ENCODE measurements at regions not wholly inside any gene's neighbourhood (a gene's known extent, or its start where the extent isn't known, plus 50 kb on each side); places are given as distances from the start of the nearest gene placed in this dataset.

DNA sequence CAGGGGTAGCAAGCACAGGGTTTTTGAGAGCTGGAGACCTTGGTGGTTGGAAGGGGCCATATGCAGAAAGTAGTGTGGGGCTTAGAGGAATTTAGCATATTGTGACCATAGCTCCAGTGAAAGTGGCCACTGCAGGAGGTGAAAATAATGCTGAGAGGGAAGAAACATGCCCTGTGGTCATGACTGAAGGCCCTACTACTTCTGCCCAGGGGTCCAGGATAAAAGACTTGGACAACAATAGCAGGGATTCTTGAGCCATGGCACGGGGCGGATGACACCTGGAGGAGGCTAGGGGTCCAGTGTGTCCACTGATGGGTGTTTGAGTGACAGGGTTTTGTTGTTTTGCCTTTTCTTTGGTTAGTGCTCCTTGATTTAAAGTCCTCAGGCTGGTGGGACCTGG, 694.6 kb downstream of the CPS1 start:
- no peak overlapping the region for H3K4me3 ChIP-seq (ENCODE audit: low read length)
- no peaks in the 10 kb centered on the region for H3K27me3 ChIP-seq (ENCODE audit: control insufficient read depth, insufficient read depth, low read length)
- no CpG with 5 or more reads among the region's 2 CpGs for WGBS (ENCODE audit: insufficient coverage, low lambda C conversion rate)
- H3K9me3 ChIP-seq (ENCODE audit: control insufficient read depth, low read depth, low read length), result no peaks in the 10 kb centered on the region
- no peak for DNase-seq
- H3K36me3 ChIP-seq (ENCODE audit: control insufficient read depth, insufficient read depth, low read length), result no peaks in the 10 kb centered on the region
- H3K4me1 ChIP-seq (ENCODE audit: control insufficient read depth, insufficient read depth, low read length), result no peaks in the 10 kb centered on the region
- no peak overlapping the region for H3K27ac ChIP-seq (ENCODE audit: low read length)

DNA sequence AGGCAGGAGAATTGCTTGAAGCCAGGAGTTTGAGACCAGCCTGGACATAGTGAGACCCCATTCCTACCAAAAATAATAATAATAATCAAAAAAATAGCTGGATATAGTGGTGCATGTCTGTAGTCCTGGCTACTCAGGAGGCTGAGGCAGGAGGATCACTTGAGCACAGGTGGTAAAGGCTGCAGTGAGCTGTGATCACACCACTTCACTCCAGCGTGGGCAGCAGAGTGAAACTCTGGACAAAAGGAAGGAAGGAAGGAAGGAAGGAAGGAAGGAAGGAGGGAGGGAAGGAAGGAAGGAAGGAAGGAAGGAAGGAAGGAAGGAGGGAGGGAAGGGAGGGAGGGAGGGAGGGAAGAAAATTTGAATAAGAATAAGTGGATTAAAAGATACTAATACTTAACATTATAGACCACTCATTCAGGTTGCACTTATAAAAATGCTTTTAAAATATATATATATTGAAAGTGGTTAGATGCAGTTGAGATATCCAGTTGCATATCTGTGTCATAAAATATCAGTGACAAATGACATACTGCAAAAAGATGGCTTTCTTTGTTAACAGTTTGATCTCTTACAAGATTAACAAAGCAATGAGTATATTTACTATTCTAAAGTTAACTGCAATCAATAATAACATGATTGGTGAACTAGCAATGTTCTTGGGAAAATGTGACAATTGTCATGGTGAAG, 702.4 kb downstream of the CPS1 start:
- H3K27ac ChIP-seq (ENCODE audit: low read length), result no peak overlapping the region
- no peak overlapping the region for H3K4me3 ChIP-seq (ENCODE audit: low read length)
- H3K36me3 ChIP-seq (ENCODE audit: control insufficient read depth, insufficient read depth, low read length), result no peaks in the 10 kb centered on the region
- no peaks in the 10 kb centered on the region for H3K27me3 ChIP-seq (ENCODE audit: control insufficient read depth, insufficient read depth, low read length)
- no CpG with 5 or more reads among the region's 1 CpG for WGBS (ENCODE audit: insufficient coverage, low lambda C conversion rate)
- no peaks in the 10 kb centered on the region for H3K9me3 ChIP-seq (ENCODE audit: control insufficient read depth, low read depth, low read length)
- DNase-seq, result no peak
- H3K4me1 ChIP-seq (ENCODE audit: control insufficient read depth, insufficient read depth, low read length), result no peaks in the 10 kb centered on the region

DNA sequence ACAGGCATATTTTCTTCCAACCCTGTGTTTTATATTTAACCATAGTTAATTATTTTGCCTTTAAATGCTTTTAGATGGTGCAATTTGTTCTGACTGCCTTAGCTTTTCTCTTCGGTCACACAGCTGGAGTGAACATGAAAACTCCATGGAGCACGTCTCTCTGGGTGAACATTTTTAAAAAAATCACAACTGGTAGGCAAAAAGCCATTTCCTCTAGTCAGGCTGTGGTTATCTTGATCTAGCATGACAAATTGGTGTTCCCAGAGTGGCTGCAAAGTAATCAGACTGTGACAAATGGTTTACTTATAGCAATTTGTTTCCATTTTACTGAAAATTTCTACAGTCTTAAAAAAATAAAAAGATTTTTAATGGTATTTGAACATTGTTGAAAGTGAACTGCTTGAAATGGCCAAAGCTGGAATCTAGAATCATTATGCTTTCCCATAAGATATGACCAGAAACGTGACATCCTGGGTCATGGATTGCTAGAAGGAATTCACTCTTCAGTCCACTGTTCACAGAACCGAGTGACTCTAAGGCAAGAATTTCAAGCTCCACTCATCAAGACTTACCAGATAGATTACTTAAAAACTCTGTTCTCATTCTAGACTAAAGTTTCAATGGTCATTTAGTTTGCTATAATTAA, 703.6 kb downstream of the CPS1 start:
- Histone ChIP-seq H3K36me3 (ENCODE audit: control insufficient read depth, insufficient read depth, low read length) (no peaks in the 10 kb centered on the region), H3K27me3 (ENCODE audit: control insufficient read depth, insufficient read depth, low read length) (no peaks in the 10 kb centered on the region), H3K9me3 (ENCODE audit: control insufficient read depth, low read depth, low read length) (no peaks in the 10 kb centered on the region), H3K4me1 (ENCODE audit: control insufficient read depth, insufficient read depth, low read length) (no peaks in the 10 kb centered on the region), H3K27ac (ENCODE audit: low read length) (no peak overlapping the region), H3K4me3 (ENCODE audit: low read length) (no peak overlapping the region)
- WGBS (ENCODE audit: insufficient coverage, low lambda C conversion rate), result 67% methylated on average over 1 of the region's 4 CpGs
- no peak for DNase-seq

DNA sequence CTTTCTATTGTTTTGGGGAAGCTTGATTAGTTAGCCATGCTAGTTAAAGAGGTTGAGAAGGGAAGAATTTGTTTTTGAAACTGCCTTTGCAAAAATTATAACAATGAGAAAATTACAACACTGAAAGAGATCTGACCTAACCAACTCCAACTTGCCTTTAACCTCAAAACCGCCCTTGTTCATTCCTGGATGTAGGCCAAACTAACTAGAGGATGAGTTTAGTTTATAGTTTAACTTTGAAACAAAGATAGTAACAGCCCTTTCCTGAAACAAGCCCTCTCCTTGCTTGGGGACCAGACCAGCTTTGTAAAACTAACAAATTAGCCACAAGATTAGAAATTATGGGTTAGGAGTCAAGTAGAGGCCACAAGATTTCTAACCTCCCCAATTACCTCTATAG, 713.9 kb downstream of the CPS1 start:
- WGBS (ENCODE audit: insufficient coverage, low lambda C conversion rate), result no CpG with 5 or more reads among the region's 1 CpG
- no peak overlapping the region for H3K27ac ChIP-seq (ENCODE audit: low read length)
- H3K4me1 ChIP-seq (ENCODE audit: control insufficient read depth, insufficient read depth, low read length), result no peaks in the 10 kb centered on the region
- no peaks in the 10 kb centered on the region for H3K36me3 ChIP-seq (ENCODE audit: control insufficient read depth, insufficient read depth, low read length)
- H3K9me3 ChIP-seq (ENCODE audit: control insufficient read depth, low read depth, low read length), result peaks cover 3% of the 10 kb centered on the region
- no peak overlapping the region for H3K4me3 ChIP-seq (ENCODE audit: low read length)
- DNase-seq, result no peak
- no peaks in the 10 kb centered on the region for H3K27me3 ChIP-seq (ENCODE audit: control insufficient read depth, insufficient read depth, low read length)

- no peaks in the 10 kb centered on the region for H3K9me3 ChIP-seq (ENCODE audit: control insufficient read depth, low read depth, low read length)
- WGBS (ENCODE audit: insufficient coverage, low lambda C conversion rate), result 17% methylated on average over 1 of the region's 2 CpGs
- H3K27ac ChIP-seq (ENCODE audit: low read length), result no peak overlapping the region
- no peak overlapping the region for H3K4me3 ChIP-seq (ENCODE audit: low read length)
- H3K27me3 ChIP-seq (ENCODE audit: control insufficient read depth, insufficient read depth, low read length), result no peaks in the 10 kb centered on the region
- no peaks in the 10 kb centered on the region for H3K36me3 ChIP-seq (ENCODE audit: control insufficient read depth, insufficient read depth, low read length)
- no peak for DNase-seq
- no peaks in the 10 kb centered on the region for H3K4me1 ChIP-seq (ENCODE audit: control insufficient read depth, insufficient read depth, low read length)
Observed at GRCh38 chr2:211281430-211282073, 725.2 kb downstream of the CPS1 start.

DNA sequence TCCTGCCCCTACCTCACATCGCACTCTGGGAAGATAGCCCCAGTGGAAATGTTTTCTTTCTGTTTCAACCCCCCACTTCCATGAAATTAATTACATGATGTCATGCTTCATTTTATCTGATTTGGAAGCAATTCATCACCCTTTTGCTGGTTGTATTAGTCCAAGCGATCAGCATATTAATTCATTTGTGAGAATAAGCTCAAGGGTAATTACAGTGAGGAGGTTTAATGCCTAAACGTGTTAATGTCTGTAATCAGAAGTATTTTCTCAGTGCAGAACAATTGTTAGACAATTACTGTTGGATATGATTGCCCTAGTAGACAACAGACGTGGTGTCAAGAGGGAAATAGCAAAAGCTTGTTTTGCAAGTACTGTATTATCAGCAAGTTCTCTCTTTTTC, 746.3 kb downstream of the CPS1 start:
- Histone ChIP-seq H3K4me3 (ENCODE audit: low read length) (no peak overlapping the region), H3K27ac (ENCODE audit: low read length) (no peak overlapping the region), H3K9me3 (ENCODE audit: control insufficient read depth, low read depth, low read length) (no peaks in the 10 kb centered on the region), H3K27me3 (ENCODE audit: control insufficient read depth, insufficient read depth, low read length) (no peaks in the 10 kb centered on the region), H3K36me3 (ENCODE audit: control insufficient read depth, insufficient read depth, low read length) (no peaks in the 10 kb centered on the region), H3K4me1 (ENCODE audit: control insufficient read depth, insufficient read depth, low read length) (no peaks in the 10 kb centered on the region)
- DNase-seq, result no peak
- 90% methylated on average over 2 of the region's 4 CpGs for WGBS (ENCODE audit: insufficient coverage, low lambda C conversion rate)

DNA sequence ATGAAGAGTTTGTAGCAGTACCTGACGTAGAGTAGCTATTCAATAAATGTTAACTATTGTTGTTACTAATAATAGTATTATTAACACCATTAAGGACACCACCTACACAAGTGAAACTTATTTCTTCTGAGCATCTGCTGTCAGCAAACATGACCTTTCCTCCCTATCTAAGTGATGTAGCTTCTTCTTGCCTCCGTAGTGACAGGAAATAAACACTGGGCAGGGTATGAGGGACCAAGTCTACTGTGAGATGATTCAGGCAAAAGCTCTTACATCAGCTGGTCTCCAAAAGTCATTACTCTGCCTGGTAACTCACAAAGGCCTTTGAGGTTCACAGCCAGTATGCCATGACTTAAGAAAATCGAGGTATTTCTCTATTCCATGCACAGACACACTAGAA, 750.5 kb downstream of the CPS1 start:
- no peaks in the 10 kb centered on the region for H3K9me3 ChIP-seq (ENCODE audit: control insufficient read depth, low read depth, low read length)
- H3K27ac ChIP-seq (ENCODE audit: low read length), result no peak overlapping the region
- no peak for DNase-seq
- no peaks in the 10 kb centered on the region for H3K36me3 ChIP-seq (ENCODE audit: control insufficient read depth, insufficient read depth, low read length)
- no peak overlapping the region for H3K4me3 ChIP-seq (ENCODE audit: low read length)
- H3K4me1 ChIP-seq (ENCODE audit: control insufficient read depth, insufficient read depth, low read length), result no peaks in the 10 kb centered on the region
- 67% methylated on average over 1 of the region's 3 CpGs for WGBS (ENCODE audit: insufficient coverage, low lambda C conversion rate)
- no peaks in the 10 kb centered on the region for H3K27me3 ChIP-seq (ENCODE audit: control insufficient read depth, insufficient read depth, low read length)
